ENCODE measurements at regions not wholly inside any gene's neighbourhood (a gene's known extent, or its start where the extent isn't known, plus 50 kb on each side); places are given as distances from the start of the nearest gene placed in this dataset.

DNA sequence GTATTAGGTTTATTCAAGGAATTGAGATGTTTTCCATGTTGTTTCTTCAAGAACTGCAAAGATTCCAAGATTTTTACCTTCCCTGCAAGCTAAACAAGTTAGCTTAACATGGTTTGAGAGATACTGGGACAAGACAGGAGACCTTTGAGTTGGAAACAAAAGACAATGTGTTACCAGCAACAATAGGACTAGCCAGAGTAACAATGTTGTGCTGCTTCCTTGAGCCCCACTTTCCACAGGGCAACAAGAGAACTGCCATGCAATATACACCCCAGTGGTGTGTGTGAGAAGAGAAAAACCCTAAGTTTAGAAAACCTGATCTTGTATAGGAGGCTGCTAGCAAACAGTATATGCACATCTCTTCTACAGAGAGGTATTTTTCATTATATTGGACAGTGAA, 264.6 kb downstream of the PCDH20 start:
- H3K4me3 ChIP-seq (ENCODE audit: low read depth, poor library complexity, severe bottlenecking), result no peak overlapping the region
- intact Hi-C loops (cut with DNase I; ENCODE audit: low total_unique reads), result no loop called here
- TF ChIP-seq, protein P1, sequence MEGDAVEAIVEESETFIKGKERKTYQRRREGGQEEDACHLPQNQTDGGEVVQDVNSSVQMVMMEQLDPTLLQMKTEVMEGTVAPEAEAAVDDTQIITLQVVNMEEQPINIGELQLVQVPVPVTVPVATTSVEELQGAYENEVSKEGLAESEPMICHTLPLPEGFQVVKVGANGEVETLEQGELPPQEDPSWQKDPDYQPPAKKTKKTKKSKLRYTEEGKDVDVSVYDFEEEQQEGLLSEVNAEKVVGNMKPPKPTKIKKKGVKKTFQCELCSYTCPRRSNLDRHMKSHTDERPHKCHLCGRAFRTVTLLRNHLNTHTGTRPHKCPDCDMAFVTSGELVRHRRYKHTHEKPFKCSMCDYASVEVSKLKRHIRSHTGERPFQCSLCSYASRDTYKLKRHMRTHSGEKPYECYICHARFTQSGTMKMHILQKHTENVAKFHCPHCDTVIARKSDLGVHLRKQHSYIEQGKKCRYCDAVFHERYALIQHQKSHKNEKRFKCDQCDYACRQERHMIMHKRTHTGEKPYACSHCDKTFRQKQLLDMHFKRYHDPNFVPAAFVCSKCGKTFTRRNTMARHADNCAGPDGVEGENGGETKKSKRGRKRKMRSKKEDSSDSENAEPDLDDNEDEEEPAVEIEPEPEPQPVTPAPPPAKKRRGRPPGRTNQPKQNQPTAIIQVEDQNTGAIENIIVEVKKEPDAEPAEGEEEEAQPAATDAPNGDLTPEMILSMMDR (IDR thresholded peaks at IDR 0.05), result no peak
- no peak for TF ChIP-seq POLR2A (IDR thresholded peaks at IDR 0.05)
- no peak for DNase-seq (ENCODE audit: low spot score in 2 of 2)

DNA sequence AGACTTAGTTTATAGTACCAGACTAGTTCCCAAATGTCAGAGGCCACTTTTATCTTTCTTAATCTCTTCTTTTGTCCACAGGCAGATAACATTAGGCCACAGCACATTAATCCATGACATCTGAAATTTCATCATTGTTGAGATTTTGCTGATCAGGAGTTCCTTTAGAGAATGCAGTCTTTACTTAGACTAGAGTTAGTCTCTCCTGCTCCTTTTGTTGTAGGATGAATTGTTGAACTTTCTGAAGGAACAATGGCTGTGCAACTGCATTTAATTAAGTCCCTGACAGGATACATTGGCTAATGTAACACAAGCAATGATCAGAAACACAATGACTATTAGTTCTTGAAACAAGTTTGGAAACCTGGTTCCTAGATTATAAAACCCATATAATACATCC, 266.3 kb downstream of the PCDH20 start:
- DNase-seq (ENCODE audit: low spot score in 2 of 2), result no peak
- no peak overlapping the region for H3K4me3 ChIP-seq (ENCODE audit: low read depth, poor library complexity, severe bottlenecking)
- TF ChIP-seq, protein P1 (IDR thresholded peaks at IDR 0.05), result no peak
- no peak for TF ChIP-seq POLR2A (IDR thresholded peaks at IDR 0.05)
- intact Hi-C loops (cut with DNase I; ENCODE audit: low total_unique reads), result no loop called here

DNA sequence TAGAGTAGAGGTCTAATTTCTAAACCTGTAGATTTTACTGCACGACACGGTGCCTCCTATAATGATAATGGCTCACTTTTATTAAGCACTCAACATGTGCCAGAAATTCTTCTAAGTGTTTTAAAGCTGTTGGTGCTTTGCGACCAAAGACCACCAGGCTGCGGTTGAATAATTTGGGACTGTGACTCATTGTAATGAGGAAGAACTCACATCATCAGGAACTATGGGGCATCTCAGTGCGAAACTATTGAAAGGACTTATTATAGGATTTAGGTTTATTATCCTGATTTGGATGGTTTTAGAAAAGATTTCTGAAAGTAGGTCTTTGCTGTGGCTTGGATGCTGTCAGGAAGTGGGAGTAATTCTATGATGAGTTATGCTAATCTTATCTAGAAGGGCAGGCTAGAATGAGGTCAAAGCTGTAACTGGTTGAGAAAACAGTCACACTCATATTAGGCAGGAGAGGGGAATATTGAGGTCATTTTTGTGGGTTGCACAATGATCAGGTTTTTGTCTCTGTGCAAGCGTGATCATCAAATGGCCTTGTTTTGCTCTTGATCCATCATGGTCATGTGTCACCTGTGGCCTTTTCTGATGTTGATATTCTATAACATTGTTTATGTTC, 266.8 kb downstream of the PCDH20 start:
- DNase-seq (ENCODE audit: low spot score in 2 of 2), result no peak
- no peak overlapping the region for H3K4me3 ChIP-seq (ENCODE audit: low read depth, poor library complexity, severe bottlenecking)
- WGBS, 2 donors, result 77 to 91% methylated on average over 6 of the region's 6 CpGs
- TF ChIP-seq POLR2A (IDR thresholded peaks at IDR 0.05), result no peak
- TF ChIP-seq, protein P1 (IDR thresholded peaks at IDR 0.05), result no peak
- intact Hi-C loops (cut with DNase I; ENCODE audit: low total_unique reads), result no loop called here

DNA sequence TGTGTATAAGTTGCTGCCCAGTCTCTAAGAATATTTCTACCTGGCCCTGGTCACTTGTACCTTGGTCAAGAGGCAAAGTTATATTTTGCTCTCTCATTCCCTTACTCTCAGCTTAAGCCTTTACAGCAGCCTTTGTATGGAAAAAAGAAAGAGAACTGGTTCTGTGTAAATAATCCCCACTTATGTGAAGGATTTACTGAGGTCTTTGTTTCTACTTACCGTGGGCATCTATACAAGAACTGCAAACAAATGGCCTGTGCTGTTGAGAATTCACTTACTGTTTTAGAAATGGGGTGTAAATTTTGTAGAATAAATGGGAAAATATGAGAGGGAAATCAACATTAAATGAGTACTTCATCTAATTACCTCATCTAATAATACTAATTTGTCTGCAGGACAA, 267.4 kb downstream of the PCDH20 start:
- intact Hi-C loops (cut with DNase I; ENCODE audit: low total_unique reads), result no loop called here
- WGBS, 2 donors, result 74 to 76% methylated on average over 1 of the region's 1 CpG
- H3K4me3 ChIP-seq (ENCODE audit: low read depth, poor library complexity, severe bottlenecking), result no peak overlapping the region
- no peak for DNase-seq (ENCODE audit: low spot score in 2 of 2)
- TF ChIP-seq POLR2A (IDR thresholded peaks at IDR 0.05), result no peak
- TF ChIP-seq, protein P1 (IDR thresholded peaks at IDR 0.05), result no peak

DNA sequence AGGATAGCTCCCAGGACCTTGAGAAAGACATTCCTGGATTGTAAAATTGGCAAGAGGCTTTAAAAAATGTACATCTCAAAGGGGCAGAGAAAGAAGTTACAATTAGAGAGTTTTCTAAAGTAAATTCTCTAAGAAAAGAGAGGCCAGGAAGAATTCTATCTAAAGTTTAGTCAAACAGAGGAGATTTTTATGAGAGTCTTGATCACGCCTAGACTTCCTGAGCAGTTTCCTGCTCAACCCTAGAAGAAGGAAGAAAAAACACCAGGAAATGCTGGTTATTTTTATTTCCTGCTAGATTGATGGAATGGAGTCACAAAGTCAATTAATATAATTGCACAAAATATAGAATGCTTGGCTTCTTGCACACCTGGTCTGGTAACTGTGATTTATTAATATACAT, 269.1 kb downstream of the PCDH20 start:
- 66 to 79% methylated on average over 1 of the region's 1 CpG for WGBS, 2 donors
- TF ChIP-seq, protein P1 (IDR thresholded peaks at IDR 0.05), result no peak
- TF ChIP-seq POLR2A (IDR thresholded peaks at IDR 0.05), result no peak
- no peak overlapping the region for H3K4me3 ChIP-seq (ENCODE audit: low read depth, poor library complexity, severe bottlenecking)
- no peak for DNase-seq (ENCODE audit: low spot score in 2 of 2)
- intact Hi-C loops (cut with DNase I; ENCODE audit: low total_unique reads), result loop anchor here (2.0 kb wide), 1 partner anchor 74 kb away; no protein-coding TSS in a partner anchor

DNA sequence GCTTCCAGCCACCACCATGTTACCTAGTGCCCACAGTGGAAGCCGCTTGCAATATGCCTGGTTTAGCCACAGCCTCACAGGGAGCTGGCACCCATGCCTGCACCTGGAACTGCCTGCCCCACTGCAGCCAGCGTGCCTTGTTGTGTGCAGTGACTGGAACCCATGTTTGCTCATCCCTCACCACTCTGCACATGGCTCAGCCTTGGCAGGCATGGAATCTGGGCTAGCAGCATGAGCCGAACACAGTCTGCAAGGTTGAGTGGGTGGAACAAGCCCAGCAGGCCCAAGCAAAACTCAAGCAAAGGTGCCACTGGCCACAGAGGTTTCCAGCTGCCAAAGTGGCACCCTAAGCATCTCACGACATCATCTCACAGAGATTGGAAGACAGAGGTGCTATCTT, 269.5 kb downstream of the PCDH20 start:
- DNase-seq (ENCODE audit: low spot score in 2 of 2), result no peak
- WGBS, 2 donors, result 75 to 77% methylated on average over 3 to 4 of the region's 4 CpGs
- TF ChIP-seq, protein P1 (IDR thresholded peaks at IDR 0.05), result no peak
- no peak for TF ChIP-seq POLR2A (IDR thresholded peaks at IDR 0.05)
- H3K4me3 ChIP-seq (ENCODE audit: low read depth, poor library complexity, severe bottlenecking), result no peak overlapping the region
- intact Hi-C loops (cut with DNase I; ENCODE audit: low total_unique reads), result loop anchor here (2.0 kb wide), 1 partner anchor 73 kb away; no protein-coding TSS in a partner anchor
